IPS-18a (cell line): ENCODE measurements at regions not wholly inside any gene's neighbourhood (a gene's known extent, or its start where the extent isn't known, plus 50 kb on each side); places are given as distances from the start of the nearest gene placed in this dataset.
A peak's percentile ranks its signal among the peaks of the same experiment; 100 is the strongest.

Source experiments
- H3K27ac ChIP-seq: one replicate; pipeline ENCODE4 v1.5.1; 2013; ENCODE audit warnings: low read length
- H3K27me3 ChIP-seq: one replicate; pipeline ENCODE4 v1.6.1; 2013; ENCODE audit warnings: mild to moderate bottlenecking, low read length; ENCODE audit not compliant: control insufficient read depth, insufficient read depth
- H3K36me3 ChIP-seq: one replicate; pipeline ENCODE4 v1.6.1; 2013; ENCODE audit warnings: low read depth, low read length; ENCODE audit not compliant: control insufficient read depth
- H3K4me1 ChIP-seq: one replicate; pipeline ENCODE4 v1.6.1; 2013; ENCODE audit warnings: low read depth, low read length; ENCODE audit not compliant: control insufficient read depth
- H3K4me3 ChIP-seq: one replicate; pipeline ENCODE4 v1.5.1; 2013; ENCODE audit warnings: low read length
- H3K9ac ChIP-seq: one replicate; pipeline ENCODE4 v1.6.1; 2013; ENCODE audit warnings: mild to moderate bottlenecking, low read length, moderate library complexity
- H3K9me3 ChIP-seq: one replicate; pipeline ENCODE4 v1.6.1; 2013; ENCODE audit warnings: low read depth, low read length; ENCODE audit not compliant: control insufficient read depth

GRCh38 chr2:129910446-129911362 is 68.8 kb upstream of the RAB6C start:
- no peak overlapping the region for H3K27ac ChIP-seq
- H3K4me1 ChIP-seq = no peaks in the 10 kb centered on the region
- no peak overlapping the region for H3K9ac ChIP-seq
- H3K27me3 ChIP-seq = no peaks in the 10 kb centered on the region
- H3K36me3 ChIP-seq = no peaks in the 10 kb centered on the region
- no peaks in the 10 kb centered on the region for H3K9me3 ChIP-seq
- H3K4me3 ChIP-seq = no peak overlapping the region

- Histone ChIP-seq H3K27me3 (no peaks in the 10 kb centered on the region), H3K4me3 (no peak overlapping the region), H3K9ac (no peak overlapping the region), H3K27ac (no peak overlapping the region), H3K9me3 (no peaks in the 10 kb centered on the region), H3K4me1 (no peaks in the 10 kb centered on the region), H3K36me3 (no peaks in the 10 kb centered on the region)
Measured at GRCh38 chr2:129911363-129912065, 68.0 kb upstream of the RAB6C start.

DNA sequence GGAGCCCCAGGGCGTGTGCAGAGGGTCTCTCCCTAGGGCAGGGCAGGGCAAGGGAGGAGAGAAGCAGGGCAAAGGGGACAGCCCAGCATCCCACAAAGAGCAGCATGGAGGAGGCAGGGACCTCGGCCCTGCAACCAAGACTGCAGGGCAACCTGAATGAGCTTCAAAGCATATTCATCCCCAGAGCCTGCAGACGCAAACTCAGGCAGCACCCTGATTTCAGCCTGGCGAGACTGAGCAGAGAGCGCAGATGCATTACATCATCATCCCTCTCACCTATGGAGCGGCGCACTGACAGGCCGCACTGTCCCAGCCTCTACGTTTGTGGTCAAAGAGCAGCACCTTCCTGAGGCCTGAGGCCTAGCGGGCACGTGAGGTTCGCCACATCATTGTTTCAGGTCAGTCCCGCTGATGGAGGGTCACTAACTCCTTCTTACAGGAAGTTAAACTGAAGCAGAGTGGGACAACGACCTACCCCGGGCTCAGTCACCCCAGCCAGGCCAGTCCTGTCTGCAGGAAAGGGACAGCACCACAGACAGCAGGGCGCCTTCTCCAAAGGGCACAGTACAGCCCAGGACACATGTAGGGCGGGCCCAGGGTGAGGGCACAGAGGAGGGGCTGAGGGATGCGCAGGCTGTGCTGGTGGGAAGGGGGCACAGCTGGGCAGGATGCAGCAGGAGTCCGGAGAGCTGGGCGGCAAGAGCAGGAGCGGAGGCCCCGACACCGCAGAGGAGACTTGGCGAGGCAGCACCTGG is 67.2 kb upstream of the RAB6C start:
- H3K9ac ChIP-seq = no peak overlapping the region
- H3K4me1 ChIP-seq = no peaks in the 10 kb centered on the region
- no peaks in the 10 kb centered on the region for H3K9me3 ChIP-seq
- no peaks in the 10 kb centered on the region for H3K36me3 ChIP-seq
- H3K4me3 ChIP-seq = no peak overlapping the region
- H3K27ac ChIP-seq = no peak overlapping the region
- H3K27me3 ChIP-seq = no peaks in the 10 kb centered on the region

DNA sequence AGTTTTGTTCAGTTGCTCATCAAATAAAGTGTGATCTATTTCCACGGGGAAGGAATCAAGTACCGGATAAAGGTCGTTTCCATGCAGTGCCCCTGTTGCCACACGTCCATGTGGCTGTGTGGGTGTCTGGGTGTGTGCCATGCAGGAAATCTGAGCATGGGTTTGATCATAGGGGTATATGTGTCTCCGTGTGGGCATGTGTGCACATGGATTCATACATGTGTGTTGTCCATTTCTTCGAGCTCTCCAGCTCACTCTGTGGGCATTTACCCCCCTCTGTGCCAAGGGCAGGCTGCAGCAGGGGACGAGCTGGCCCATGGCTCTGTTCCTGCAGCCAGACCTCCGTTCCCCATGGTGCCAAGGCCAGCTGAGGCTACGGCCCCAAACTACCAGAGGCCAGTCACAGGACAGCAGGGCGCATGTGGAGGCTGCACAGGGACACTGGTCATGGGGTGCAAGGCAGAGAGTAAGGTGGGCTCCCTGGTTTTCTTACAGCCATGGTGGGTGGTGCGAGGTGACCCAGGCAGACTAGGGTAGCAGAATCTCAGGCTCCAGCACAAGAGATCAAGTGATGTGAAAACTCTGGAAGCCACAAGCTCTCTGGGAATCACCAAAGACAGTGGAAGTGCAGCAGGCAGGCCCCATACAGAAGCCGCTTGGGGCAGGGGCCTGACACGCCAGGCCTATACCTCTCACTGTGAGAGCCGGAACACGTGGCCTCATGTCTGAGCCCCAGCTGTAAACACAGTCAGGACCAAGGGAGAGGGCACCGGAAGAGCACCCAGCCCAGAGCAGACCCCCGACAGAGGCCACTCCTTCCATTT is 66.4 kb upstream of the RAB6C start:
- Histone ChIP-seq H3K4me1 (no peaks in the 10 kb centered on the region), H3K36me3 (no peaks in the 10 kb centered on the region), H3K9ac (no peak overlapping the region), H3K9me3 (no peaks in the 10 kb centered on the region), H3K27ac (no peak overlapping the region), H3K27me3 (no peaks in the 10 kb centered on the region), H3K4me3 (no peak overlapping the region)

DNA sequence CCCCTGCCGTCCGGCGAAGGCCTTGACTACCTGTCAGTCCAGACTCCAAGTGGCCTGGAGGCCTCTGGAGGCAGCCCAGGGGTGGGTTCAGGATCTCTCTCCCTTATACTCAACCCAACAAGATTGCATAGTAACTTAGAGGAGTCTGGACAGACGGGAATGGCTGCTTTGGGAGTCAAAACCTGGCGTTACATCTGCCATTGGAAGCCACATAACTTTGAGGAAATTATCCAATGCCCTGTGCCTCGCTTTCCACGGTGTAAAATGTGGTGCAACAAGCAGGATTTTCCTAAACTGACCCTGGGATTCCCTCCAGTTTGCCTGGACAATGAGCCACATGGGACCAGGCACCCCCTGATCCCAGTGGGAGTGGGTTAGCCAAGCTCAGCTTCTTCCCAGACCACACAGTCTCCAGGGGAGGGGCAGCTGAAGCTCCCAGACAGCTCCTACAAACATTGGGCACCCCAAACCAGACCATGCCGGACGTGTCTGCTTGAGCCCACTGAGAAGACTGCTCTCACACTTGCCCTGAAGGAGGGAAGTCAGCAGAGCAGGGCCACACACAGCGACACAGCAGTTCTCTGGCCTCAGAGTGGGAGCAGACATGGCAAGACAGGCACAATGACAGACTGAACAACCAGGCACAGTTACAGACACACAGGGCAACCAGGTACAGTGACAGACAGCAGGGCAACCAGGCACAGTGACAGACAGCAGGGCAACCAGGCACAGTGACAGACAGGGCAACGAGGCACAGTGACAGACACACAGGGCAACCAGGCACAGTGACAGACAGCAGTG is 65.6 kb upstream of the RAB6C start:
- H3K4me3 ChIP-seq = no peak overlapping the region
- H3K27ac ChIP-seq = no peak overlapping the region
- no peaks in the 10 kb centered on the region for H3K27me3 ChIP-seq
- H3K9ac ChIP-seq = no peak overlapping the region
- no peaks in the 10 kb centered on the region for H3K4me1 ChIP-seq
- no peaks in the 10 kb centered on the region for H3K9me3 ChIP-seq
- no peaks in the 10 kb centered on the region for H3K36me3 ChIP-seq

- Histone ChIP-seq H3K9ac (no peak overlapping the region), H3K27me3 (no peaks in the 10 kb centered on the region), H3K27ac (no peak overlapping the region), H3K4me3 (no peak overlapping the region), H3K36me3 (no peaks in the 10 kb centered on the region), H3K9me3 (no peaks in the 10 kb centered on the region), H3K4me1 (no peaks in the 10 kb centered on the region)
Measured at GRCh38 chr2:129914538-129915302, 64.7 kb upstream of the RAB6C start.

DNA sequence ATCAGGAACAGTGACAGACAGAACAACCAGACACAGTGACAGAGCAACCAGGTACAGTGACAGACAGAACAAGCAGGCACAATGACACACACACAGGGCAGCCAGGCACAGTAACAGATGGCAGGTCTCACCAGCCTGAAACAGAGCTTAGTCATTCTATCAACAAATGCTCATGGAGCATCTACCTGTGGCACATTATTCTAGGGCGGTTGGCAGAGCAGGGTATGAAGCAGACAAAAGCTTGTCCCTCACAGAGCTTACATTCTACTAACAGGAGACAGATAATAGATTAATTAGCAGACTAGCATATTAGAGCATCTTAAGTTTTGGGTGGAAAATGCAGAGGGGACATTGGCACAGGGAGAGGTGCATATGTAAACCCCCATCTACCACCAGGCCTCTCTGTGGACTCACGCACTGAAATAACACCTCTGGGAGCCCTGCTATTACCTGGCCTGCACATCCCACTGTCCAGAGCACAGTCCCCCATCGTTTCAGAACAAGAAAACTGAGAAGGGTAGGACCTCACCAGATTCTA is 64.1 kb upstream of the RAB6C start:
- Histone ChIP-seq H3K27me3 (no peaks in the 10 kb centered on the region), H3K9me3 (no peaks in the 10 kb centered on the region), H3K4me1 (no peaks in the 10 kb centered on the region), H3K36me3 (no peaks in the 10 kb centered on the region), H3K4me3 (no peak overlapping the region), H3K9ac (no peak overlapping the region), H3K27ac (no peak overlapping the region)

DNA sequence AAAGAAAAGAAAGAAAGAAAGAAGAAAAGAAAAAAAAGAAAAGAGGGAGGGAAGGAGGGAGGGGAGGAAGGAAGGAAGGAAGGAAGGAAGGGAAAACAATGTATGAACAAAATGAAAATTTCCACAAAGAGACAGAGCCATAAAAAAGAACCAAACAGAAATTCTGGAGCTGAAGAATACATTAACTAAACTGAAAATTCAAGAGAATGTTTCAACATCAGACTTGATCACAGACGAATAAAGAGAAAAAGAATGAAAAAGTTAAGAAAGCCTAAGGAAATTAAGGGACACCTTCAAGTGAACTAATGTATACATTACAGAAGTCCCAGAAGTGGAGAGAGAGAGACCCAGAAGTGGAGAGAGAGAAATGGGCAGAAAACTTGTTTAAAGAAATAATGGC is 60.9 kb upstream of the RAB6C start:
- Histone ChIP-seq H3K9ac (no peak overlapping the region), H3K27ac (no peak overlapping the region), H3K4me1 (no peaks in the 10 kb centered on the region), H3K4me3 (no peak overlapping the region), H3K27me3 (peaks cover 15% of the 10 kb centered on the region), H3K9me3 (no peaks in the 10 kb centered on the region), H3K36me3 (no peaks in the 10 kb centered on the region)

DNA sequence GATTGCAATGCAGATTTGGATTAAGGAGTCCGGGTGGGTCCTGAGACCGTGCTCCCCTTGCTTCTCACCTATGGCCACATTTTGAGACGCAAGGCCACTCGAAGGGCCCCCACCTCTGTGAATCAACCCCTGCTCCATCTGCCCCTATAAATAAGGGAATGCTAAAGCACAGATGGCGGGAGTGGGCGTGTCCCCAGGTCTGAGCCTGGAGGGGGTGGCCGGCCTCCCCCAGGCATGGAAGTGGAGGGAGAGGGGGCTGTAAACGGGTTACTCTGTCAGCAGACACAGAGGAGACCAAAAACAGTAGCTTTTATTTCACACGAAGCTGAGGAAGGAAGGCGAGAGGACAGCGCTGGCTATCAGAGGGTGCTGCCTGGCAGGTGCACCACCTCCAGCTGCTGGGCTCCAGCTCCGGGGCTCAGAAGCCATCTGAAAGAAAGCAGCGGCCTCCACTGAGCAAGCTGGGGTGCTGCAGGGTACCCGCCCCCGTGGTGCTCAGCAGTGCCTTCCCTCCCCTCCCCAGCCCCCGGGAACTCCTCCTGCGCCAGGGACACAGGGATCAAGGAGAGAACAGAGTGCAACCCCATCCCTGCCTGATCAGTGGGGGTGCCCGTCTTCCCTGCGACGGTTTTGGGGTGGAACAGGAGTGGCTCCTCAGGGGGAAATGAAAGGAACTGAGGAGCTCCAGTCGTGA is 56.7 kb upstream of the RAB6C start:
- Histone ChIP-seq H3K36me3 (no peaks in the 10 kb centered on the region), H3K9me3 (no peaks in the 10 kb centered on the region), H3K9ac (no peak overlapping the region), H3K4me3 (peak overlapping the region; percentile 60), H3K27me3 (peaks cover 16% of the 10 kb centered on the region), H3K27ac (no peak overlapping the region), H3K4me1 (no peaks in the 10 kb centered on the region)
